Vagina (tissue), 2 donors: ENCODE measurements at regions not wholly inside any gene's neighbourhood (a gene's known extent, or its start where the extent isn't known, plus 50 kb on each side); places are given as distances from the start of the nearest gene placed in this dataset.

ENCODE experiments used
- DNase-seq, 2 donors: peaks; one replicate each; pipeline ENCODE4 v3.0.0-alpha.2; 2017; ENCODE audit errors: extremely low spot score in 2 of 2
- H3K27ac ChIP-seq: fragments of 200-600 bp; sonication (generic); one replicate; pipeline ENCODE4 v1.5.1; 2019
- H3K27me3 ChIP-seq: fragments of 200-600 bp; sonication (generic); one replicate; pipeline ENCODE4 v1.5.1; 2019
- H3K36me3 ChIP-seq, 2 donors: fragments of 200-600 bp; sonication (generic); one replicate each; pipeline ENCODE4 v1.5.1; 2017 to 2019
- H3K4me1 ChIP-seq: fragments of 200-600 bp; sonication (generic); one replicate; pipeline ENCODE4 v1.5.1; 2019
- H3K4me3 ChIP-seq, 2 donors: fragments of 200-600 bp; sonication (generic); 1 replicate in 1 of 2; 2 replicates in 1 of 2; pipeline ENCODE4 v1.5.1; 2016 to 2019
- H3K9me3 ChIP-seq: fragments of 200-600 bp; sonication (generic); one replicate; pipeline ENCODE4 v1.5.1; 2019
- CTCF ChIP-seq, 3 experiments: fragments of 450-650 bp in 2 of 3; fragments of 200-600 bp in 1 of 3; sonication (generic) in 1 of 3; IDR thresholded peaks; one replicate each; pipeline ENCODE4 v1.5.1; 2017 to 2019; ENCODE audit warnings: antibody characterized with exemption in 3 of 3, mild to moderate bottlenecking in 2 of 3, moderate library complexity in 2 of 3
- POLR2A ChIP-seq, 2 donors: fragments of 450-650 bp; IDR thresholded peaks; one replicate each; pipeline ENCODE4 v1.6.1; 2017; ENCODE audit warnings: antibody characterized with exemption in 2 of 2, mild to moderate bottlenecking in 2 of 2, moderate library complexity in 2 of 2
- POLR2AphosphoS5 ChIP-seq, 2 donors: sonication (generic); formaldehyde crosslinking; IDR thresholded peaks; one replicate each; pipeline ENCODE4 v1.9.0; 2017; ENCODE audit warnings: antibody characterized with exemption in 2 of 2, mild to moderate bottlenecking in 2 of 2, low read depth in 1 of 2; ENCODE audit not compliant: insufficient read depth in 1 of 2
- intact Hi-C: fragments of 100-400 bp; cut with DNase I; formaldehyde crosslinking; loops from one replicate; pipeline ENCODE4 v1.15.1; 2023

- intact Hi-C loops: no loop called here
- H3K27me3 ChIP-seq: no peaks in the 10 kb centered on the region
- TF ChIP-seq POLR2AphosphoS5 (IDR thresholded peaks at IDR 0.05; ENCODE audit: insufficient read depth in 1 of 2, low read depth in 1 of 2) (no peak), POLR2A (IDR thresholded peaks at IDR 0.05) (no peak)
- no peaks in the 10 kb centered on the region for H3K4me1 ChIP-seq
- H3K36me3 ChIP-seq: no peaks in the 10 kb centered on the region
- no peak for DNase-seq
- H3K27ac ChIP-seq: no peak overlapping the region
- H3K9me3 ChIP-seq: no peaks in the 10 kb centered on the region
- H3K4me3 ChIP-seq: no peak overlapping the region
Observed at GRCh38 chr2:138115666-138116065, 151.4 kb downstream of the HNMT start.

- Histone ChIP-seq H3K4me1 (no peaks in the 10 kb centered on the region), H3K9me3 (no peaks in the 10 kb centered on the region), H3K36me3 (no peaks in the 10 kb centered on the region), H3K27ac (no peak overlapping the region), H3K27me3 (no peaks in the 10 kb centered on the region), H3K4me3 (no peak overlapping the region)
- no peak for DNase-seq
- no peak for TF ChIP-seq CTCF (IDR thresholded peaks at IDR 0.05)
- intact Hi-C loops: no loop called here
Observed at GRCh38 chr2:138116456-138116855, 152.2 kb downstream of the HNMT start.

- no peaks in the 10 kb centered on the region for H3K4me1 ChIP-seq
- H3K9me3 ChIP-seq: no peaks in the 10 kb centered on the region
- no peak for TF ChIP-seq POLR2A (IDR thresholded peaks at IDR 0.05)
- no peak for TF ChIP-seq CTCF (IDR thresholded peaks at IDR 0.05)
- TF ChIP-seq POLR2AphosphoS5 (IDR thresholded peaks at IDR 0.05; ENCODE audit: insufficient read depth in 1 of 2, low read depth in 1 of 2): no peak
- DNase-seq: no peak
- H3K4me3 ChIP-seq: no peak overlapping the region
- intact Hi-C loops: no loop called here
- no peaks in the 10 kb centered on the region for H3K27me3 ChIP-seq
- no peaks in the 10 kb centered on the region for H3K36me3 ChIP-seq
- no peak overlapping the region for H3K27ac ChIP-seq
Observed at GRCh38 chr2:138121666-138122661, 157.7 kb downstream of the HNMT start.

GRCh38 chr2:138122891-138123290 lies 158.6 kb downstream of the HNMT start:
- no peaks in the 10 kb centered on the region for H3K9me3 ChIP-seq
- H3K36me3 ChIP-seq: no peaks in the 10 kb centered on the region
- TF ChIP-seq POLR2AphosphoS5 (IDR thresholded peaks at IDR 0.05; ENCODE audit: insufficient read depth in 1 of 2, low read depth in 1 of 2): no peak
- TF ChIP-seq POLR2A (IDR thresholded peaks at IDR 0.05): no peak
- TF ChIP-seq CTCF (IDR thresholded peaks at IDR 0.05): no peak
- H3K4me1 ChIP-seq: no peaks in the 10 kb centered on the region
- no peak overlapping the region for H3K27ac ChIP-seq
- DNase-seq: no peak
- intact Hi-C loops: no loop called here
- no peaks in the 10 kb centered on the region for H3K27me3 ChIP-seq
- H3K4me3 ChIP-seq: no peak overlapping the region

GRCh38 chr2:138123741-138124140 lies 159.5 kb downstream of the HNMT start:
- Histone ChIP-seq H3K27me3 (no peaks in the 10 kb centered on the region), H3K27ac (no peak overlapping the region), H3K9me3 (no peaks in the 10 kb centered on the region), H3K4me1 (no peaks in the 10 kb centered on the region), H3K36me3 (no peaks in the 10 kb centered on the region), H3K4me3 (no peak overlapping the region)
- intact Hi-C loops: no loop called here
- TF ChIP-seq CTCF (IDR thresholded peaks at IDR 0.05) (no peak), POLR2AphosphoS5 (IDR thresholded peaks at IDR 0.05; ENCODE audit: insufficient read depth in 1 of 2, low read depth in 1 of 2) (no peak), POLR2A (IDR thresholded peaks at IDR 0.05) (no peak)
- no peak for DNase-seq
